Natural killer cell (primary cell): ENCODE measurements at regions not wholly inside any gene's neighbourhood (a gene's known extent, or its start where the extent isn't known, plus 50 kb on each side); places are given as distances from the start of the nearest gene placed in this dataset.

ENCODE experiments used
- ATAC-seq, 3 donors: fragments of 150-1000 bp in 2 of 3; fragments of 200-7000 bp in 1 of 3; cut with Tn5 transposase; 1 replicate in 1 of 3; 2 replicates in 2 of 3; pipeline ENCODE4 v1.10.0; 2021; ENCODE audit warnings: mild to moderate bottlenecking in 2 of 3, moderate library complexity in 2 of 3
- DNase-seq, 2 donors: peaks; one replicate each; pipeline versions ENCODE4 v3.0.0 to v3.0.0-alpha.2; 2013 to 2021; ENCODE audit warnings: mixed read lengths in 1 of 2
- H3K27ac ChIP-seq: one replicate; pipeline ENCODE4 v1.5.1; 2013; ENCODE audit warnings: mild to moderate bottlenecking, low read length
- H3K27me3 ChIP-seq: one replicate; pipeline ENCODE4 v1.6.1; 2013; ENCODE audit warnings: low read length; ENCODE audit not compliant: control insufficient read depth, insufficient read depth
- H3K36me3 ChIP-seq: one replicate; pipeline ENCODE4 v1.6.1; 2013; ENCODE audit warnings: low read length; ENCODE audit not compliant: control insufficient read depth, insufficient read depth
- H3K4me1 ChIP-seq: one replicate; pipeline ENCODE4 v1.6.1; 2013; ENCODE audit warnings: low read length; ENCODE audit not compliant: control insufficient read depth, insufficient read depth
- H3K4me3 ChIP-seq: one replicate; pipeline ENCODE4 v1.5.1; 2013; ENCODE audit warnings: low read length
- H3K9me3 ChIP-seq: one replicate; pipeline ENCODE4 v1.6.1; 2013; ENCODE audit warnings: low read length; ENCODE audit not compliant: control insufficient read depth, insufficient read depth
- H3K27ac Mint-ChIP-seq, 2 donors: one replicate each; pipeline ENCODE4 v1.8.0; 2022; ENCODE audit warnings: mild to moderate bottlenecking in 2 of 2, mixed read lengths in 2 of 2, moderate library complexity in 1 of 2
- H3K27me3 Mint-ChIP-seq, 2 donors: one replicate each; pipeline ENCODE4 v1.8.0; 2022; ENCODE audit warnings: low read depth in 2 of 2, mixed read lengths in 2 of 2
- H3K36me3 Mint-ChIP-seq: one replicate; pipeline ENCODE4 v1.8.0; 2022; ENCODE audit warnings: mixed read lengths
- H3K4me1 Mint-ChIP-seq, 2 donors: one replicate each; pipeline ENCODE4 v1.8.0; 2022; ENCODE audit warnings: mixed read lengths in 2 of 2
- H3K4me3 Mint-ChIP-seq: one replicate; pipeline ENCODE4 v1.8.0; 2022; ENCODE audit warnings: mild to moderate bottlenecking, moderate library complexity, mixed read lengths
- H3K9me3 Mint-ChIP-seq, 2 donors: one replicate each; pipeline ENCODE4 v1.8.0; 2022; ENCODE audit warnings: mixed read lengths in 2 of 2
- CTCF ChIP-seq: fragments of 200-600 bp; IDR thresholded peaks from one replicate; pipeline ENCODE4 v1.8.0; 2022; ENCODE audit warnings: antibody characterized with exemption
- whole genome bisulfite sequencing: methylation state at CpG from one replicate; pipeline ENCODE4 v1.1.7; 2013; ENCODE audit warnings: missing lambda C conversion rate; ENCODE audit not compliant: insufficient coverage; 5-methylcytosine and 5-hydroxymethylcytosine counted together
- intact Hi-C: fragments of 100-400 bp; cut with micrococcal nuclease; formaldehyde crosslinking; loops from one replicate; pipeline ENCODE4 v1.14.2; 2022

DNA sequence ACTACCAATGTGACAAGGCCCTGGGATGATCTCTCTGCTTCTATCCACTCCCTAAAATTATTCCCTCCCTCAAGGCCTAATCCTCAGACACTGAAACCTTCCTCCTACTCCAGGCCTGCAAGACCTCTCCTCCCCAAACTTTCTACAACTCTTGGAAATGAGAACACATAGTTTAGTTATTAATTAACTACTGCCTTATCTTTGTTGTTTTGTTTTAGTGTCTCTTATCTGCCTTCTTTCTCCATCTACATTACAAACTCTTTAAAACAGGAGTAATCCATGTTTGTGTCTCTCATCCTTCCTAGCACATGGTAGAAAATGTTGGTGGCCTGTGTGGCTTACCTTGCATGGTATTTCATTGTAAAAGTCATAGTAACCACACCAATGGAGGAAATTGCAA lies 139.9 kb upstream of the G2E3 start:
- H3K4me3 ChIP-seq = no peak overlapping the region
- H3K27me3 ChIP-seq = no peaks in the 10 kb centered on the region
- Mint-ChIP-seq H3K4me3 (no peak overlapping the region), H3K36me3 (no peaks in the 10 kb centered on the region), H3K9me3 (peaks cover 4 to 13% of the 10 kb centered on the region in 2 donors), H3K27me3 (peaks cover 0 to 3% of the 10 kb centered on the region in 2 donors), H3K4me1 (no peaks in the 10 kb centered on the region), H3K27ac (no peak overlapping the region)
- no peak overlapping the region for H3K27ac ChIP-seq
- no peak for TF ChIP-seq CTCF
- H3K9me3 ChIP-seq = no peaks in the 10 kb centered on the region
- no peaks in the 10 kb centered on the region for H3K4me1 ChIP-seq
- no peaks in the 10 kb centered on the region for H3K36me3 ChIP-seq
- DNase-seq (no peak), ATAC-seq (no peak)
- intact Hi-C loops = no loop called here

DNA sequence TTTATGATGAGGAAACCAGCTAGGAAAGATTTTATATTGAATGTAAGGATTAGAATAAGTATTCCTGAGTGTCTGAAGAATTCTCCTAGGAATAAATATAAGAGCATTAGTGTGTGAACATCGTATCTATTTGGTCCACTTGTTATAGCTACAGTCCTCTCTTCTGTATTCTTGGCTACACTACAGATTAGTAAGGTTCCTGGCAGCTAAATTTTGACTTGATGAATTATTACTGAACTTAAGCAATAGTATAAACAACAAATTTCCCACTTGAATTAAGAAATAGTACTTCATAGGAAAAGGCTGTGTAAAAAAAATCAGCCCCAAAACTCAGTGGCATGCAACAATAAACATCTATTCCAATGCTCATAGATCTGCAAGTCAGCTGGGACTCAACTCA lies 138.4 kb upstream of the G2E3 start:
- H3K36me3 Mint-ChIP-seq = no peaks in the 10 kb centered on the region
- no peaks in the 10 kb centered on the region for H3K4me1 Mint-ChIP-seq
- Histone ChIP-seq H3K4me3 (no peak overlapping the region), H3K27me3 (no peaks in the 10 kb centered on the region), H3K27ac (no peak overlapping the region), H3K9me3 (no peaks in the 10 kb centered on the region), H3K4me1 (no peaks in the 10 kb centered on the region), H3K36me3 (no peaks in the 10 kb centered on the region)
- H3K4me3 Mint-ChIP-seq = no peak overlapping the region
- H3K27me3 Mint-ChIP-seq = peaks cover 0 to 3% of the 10 kb centered on the region in 2 donors
- DNase-seq = no peak
- no peak for TF ChIP-seq CTCF
- no peak for ATAC-seq
- H3K27ac Mint-ChIP-seq = no peak overlapping the region
- WGBS = no CpG with 5 or more reads among the region's 1 CpG
- peaks cover 4 to 16% of the 10 kb centered on the region in 2 donors for H3K9me3 Mint-ChIP-seq
- intact Hi-C loops = no loop called here

DNA sequence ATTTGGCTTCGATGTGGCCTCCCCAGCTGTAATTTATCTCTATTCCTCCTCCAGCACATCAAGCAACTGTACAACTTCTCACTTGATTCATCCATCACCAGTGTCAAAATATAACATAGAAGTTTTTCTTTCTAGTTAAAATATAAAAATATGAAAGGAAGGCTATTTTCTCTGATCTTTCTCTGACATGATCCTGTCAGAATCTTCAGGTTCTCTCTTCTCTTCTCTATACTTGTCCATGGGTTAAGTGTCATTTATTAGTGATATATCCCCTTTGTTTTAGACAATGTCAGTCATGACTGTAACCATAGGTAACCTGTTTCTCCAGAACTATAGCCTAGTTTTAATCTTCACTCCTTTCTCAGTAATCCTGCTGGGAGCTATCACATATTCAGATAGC lies 132.5 kb upstream of the G2E3 start:
- H3K4me3 Mint-ChIP-seq = no peak overlapping the region
- H3K27ac ChIP-seq = no peak overlapping the region
- H3K27me3 ChIP-seq = no peaks in the 10 kb centered on the region
- no peak overlapping the region for H3K27ac Mint-ChIP-seq
- ATAC-seq (no peak), DNase-seq (no peak)
- intact Hi-C loops = no loop called here
- no peaks in the 10 kb centered on the region for H3K36me3 Mint-ChIP-seq
- H3K9me3 Mint-ChIP-seq = peaks cover 3 to 15% of the 10 kb centered on the region in 2 donors
- no peaks in the 10 kb centered on the region for H3K27me3 Mint-ChIP-seq
- no CpG with 5 or more reads among the region's 1 CpG for WGBS
- H3K9me3 ChIP-seq = no peaks in the 10 kb centered on the region
- H3K36me3 ChIP-seq = no peaks in the 10 kb centered on the region
- no peaks in the 10 kb centered on the region for H3K4me1 Mint-ChIP-seq
- no peak for TF ChIP-seq CTCF
- H3K4me3 ChIP-seq = no peak overlapping the region
- no peaks in the 10 kb centered on the region for H3K4me1 ChIP-seq

GRCh38 chr14:30427401-30427800 lies 131.6 kb upstream of the G2E3 start:
- no peak for ATAC-seq

More at GRCh38 chr14:30427401-30427800, 131.6 kb upstream of the G2E3 start:
- no peak for DNase-seq
- WGBS = 86% methylated on average over 2 of the region's 2 CpGs
- intact Hi-C loops = no loop called here
- Mint-ChIP-seq H3K4me1 (no peaks in the 10 kb centered on the region), H3K27me3 (no peaks in the 10 kb centered on the region), H3K27ac (no peak overlapping the region), H3K4me3 (no peak overlapping the region), H3K9me3 (peaks cover 3 to 12% of the 10 kb centered on the region in 2 donors), H3K36me3 (no peaks in the 10 kb centered on the region)
- Histone ChIP-seq H3K4me1 (no peaks in the 10 kb centered on the region), H3K27ac (no peak overlapping the region), H3K27me3 (no peaks in the 10 kb centered on the region), H3K4me3 (no peak overlapping the region), H3K36me3 (no peaks in the 10 kb centered on the region), H3K9me3 (no peaks in the 10 kb centered on the region)
- TF ChIP-seq CTCF = no peak
